Osteoblast (primary cell): ENCODE measurements at regions not wholly inside any gene's neighbourhood (a gene's known extent, or its start where the extent isn't known, plus 50 kb on each side); places are given as distances from the start of the nearest gene placed in this dataset.

ENCODE experiments used
- DNase-seq: peaks from one replicate; pipeline ENCODE4 v3.0.0; 2011; ENCODE audit warnings: low spot score, mixed read lengths; ENCODE audit not compliant: insufficient read length; ENCODE audit errors: missing footprints
- H2AFZ ChIP-seq: 2 replicates; pipeline ENCODE4 v1.6.0; 2011; ENCODE audit warnings: mild to moderate bottlenecking, low read length
- H3K27ac ChIP-seq: 2 replicates; pipeline ENCODE4 v1.5.1; 2011; ENCODE audit warnings: mild to moderate bottlenecking, low read depth, low read length, moderate library complexity
- H3K27me3 ChIP-seq: 2 replicates; pipeline ENCODE4 v1.6.0; 2012; ENCODE audit warnings: mild to moderate bottlenecking, control low read depth, inconsistent platforms, low read length, moderate library complexity; ENCODE audit not compliant: insufficient read depth
- H3K36me3 ChIP-seq: 2 replicates; pipeline ENCODE4 v1.5.1; 2011; ENCODE audit warnings: mild to moderate bottlenecking, low read length, control low read depth, moderate library complexity; ENCODE audit not compliant: insufficient read depth
- H3K4me1 ChIP-seq: 2 replicates; pipeline ENCODE4 v1.5.1; 2011; ENCODE audit warnings: mild to moderate bottlenecking, low read length, control low read depth, moderate library complexity; ENCODE audit not compliant: insufficient read depth
- H3K4me2 ChIP-seq: 2 replicates; pipeline ENCODE4 v1.6.0; 2011; ENCODE audit warnings: mild to moderate bottlenecking, low read length; ENCODE audit not compliant: insufficient read depth
- H3K4me3 ChIP-seq: fragments of 200-600 bp; sonication (generic); 3 replicates; pipeline ENCODE4 v1.5.1; 2012; ENCODE audit warnings: mild to moderate bottlenecking, low read length, inconsistent platforms; ENCODE audit not compliant: insufficient read depth
- H3K79me2 ChIP-seq: 2 replicates; pipeline ENCODE4 v1.6.0; 2012; ENCODE audit warnings: mild to moderate bottlenecking, low read length, control low read depth, inconsistent platforms; ENCODE audit not compliant: insufficient read depth
- H3K9me3 ChIP-seq: 2 replicates; pipeline ENCODE4 v1.5.1; 2011; ENCODE audit warnings: low read depth, low read length, control low read depth
- H4K20me1 ChIP-seq: 2 replicates; pipeline ENCODE4 v1.6.0; 2012; ENCODE audit warnings: mild to moderate bottlenecking, low read length, control low read depth; ENCODE audit not compliant: insufficient read depth
- CTCF ChIP-seq: IDR thresholded peaks from 2 replicates; pipeline ENCODE4 v1.5.1; 2011; ENCODE audit warnings: mild to moderate bottlenecking, low read depth, low read length, moderate library complexity; ENCODE audit errors: extremely low read depth

- Histone ChIP-seq H2AFZ (peak overlapping the region; percentile 47), H3K4me1 (peaks cover 5% of the 10 kb centered on the region), H4K20me1 (no peaks in the 10 kb centered on the region), H3K79me2 (no peaks in the 10 kb centered on the region), H3K27ac (peak overlapping the region; percentile 47), H3K36me3 (no peaks in the 10 kb centered on the region), H3K4me3 (no peak overlapping the region), H3K4me2 (no peak overlapping the region), H3K27me3 (no peaks in the 10 kb centered on the region), H3K9me3 (no peaks in the 10 kb centered on the region)
- TF ChIP-seq CTCF, result no peak
- DNase-seq, result peak; percentile 1
Observed at GRCh38 chr6:147126618-147127022, 77.6 kb upstream of the STXBP5 start.

GRCh38 chr6:147127587-147127986 lies 76.6 kb upstream of the STXBP5 start:
- no peaks in the 10 kb centered on the region for H3K9me3 ChIP-seq
- TF ChIP-seq CTCF, result no peak

GRCh38 chr6:147128056-147128455 lies 76.2 kb upstream of the STXBP5 start:
- DNase-seq, result no peak
- H3K27me3 ChIP-seq, result no peaks in the 10 kb centered on the region
- H3K4me2 ChIP-seq, result no peak overlapping the region
- H3K79me2 ChIP-seq, result no peaks in the 10 kb centered on the region
- no peak overlapping the region for H3K27ac ChIP-seq
- no peak overlapping the region for H3K4me3 ChIP-seq
- no peaks in the 10 kb centered on the region for H3K36me3 ChIP-seq
- no peak for TF ChIP-seq CTCF
- no peaks in the 10 kb centered on the region for H3K9me3 ChIP-seq
- H2AFZ ChIP-seq, result no peak overlapping the region
- peaks cover 5% of the 10 kb centered on the region for H3K4me1 ChIP-seq
- H4K20me1 ChIP-seq, result no peaks in the 10 kb centered on the region

More at GRCh38 chr6:147127587-147127986, 76.6 kb upstream of the STXBP5 start:
- H3K4me3 ChIP-seq, result peak overlapping the region; percentile 9
- peak; percentile 76 for DNase-seq
- peaks cover 5% of the 10 kb centered on the region for H3K4me1 ChIP-seq
- H4K20me1 ChIP-seq, result no peaks in the 10 kb centered on the region
- H3K79me2 ChIP-seq, result no peaks in the 10 kb centered on the region
- peak overlapping the region; percentile 45 for H3K4me2 ChIP-seq
- no peaks in the 10 kb centered on the region for H3K27me3 ChIP-seq
- peak overlapping the region; percentile 47 for H3K27ac ChIP-seq
- no peak overlapping the region for H2AFZ ChIP-seq
- H3K36me3 ChIP-seq, result no peaks in the 10 kb centered on the region

DNA sequence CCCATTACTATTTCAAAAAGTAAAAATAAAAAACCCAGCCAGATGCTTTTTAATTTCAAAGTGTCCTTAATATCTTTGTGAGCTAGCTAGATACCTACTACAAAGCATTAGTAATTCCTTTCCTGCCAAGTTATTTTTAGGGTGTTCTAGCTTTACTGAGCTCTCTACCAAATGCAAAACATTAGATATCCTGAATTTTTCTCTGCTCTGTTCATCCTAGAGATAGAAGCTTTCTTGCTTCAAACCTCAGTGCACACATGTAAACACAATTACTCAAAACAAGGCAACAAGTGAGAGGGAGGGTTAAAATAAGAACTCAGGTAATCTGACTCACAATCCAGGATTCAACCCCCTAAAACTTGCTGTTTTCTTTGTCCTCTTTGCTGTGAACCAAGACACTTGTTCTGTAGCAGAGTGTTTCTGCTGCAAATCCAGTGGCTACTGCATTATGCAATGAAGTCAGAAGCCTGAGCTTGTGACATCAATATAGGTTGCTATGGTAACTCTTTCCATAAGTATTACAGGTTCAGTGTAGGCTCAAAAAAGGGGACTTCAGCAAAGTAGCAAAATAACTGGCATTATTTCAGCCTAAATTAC lies 72.6 kb upstream of the STXBP5 start:
- Histone ChIP-seq H3K36me3 (no peaks in the 10 kb centered on the region), H3K27me3 (no peaks in the 10 kb centered on the region), H4K20me1 (no peaks in the 10 kb centered on the region), H3K4me1 (peaks cover 5% of the 10 kb centered on the region), H3K9me3 (no peaks in the 10 kb centered on the region), H3K27ac (no peak overlapping the region), H2AFZ (no peak overlapping the region), H3K4me3 (no peak overlapping the region), H3K79me2 (no peaks in the 10 kb centered on the region), H3K4me2 (no peak overlapping the region)
- no peak for DNase-seq
- TF ChIP-seq CTCF, result no peak
